Smooth muscle cell (in vitro differentiated cells): ENCODE measurements at regions not wholly inside any gene's neighbourhood (a gene's known extent, or its start where the extent isn't known, plus 50 kb on each side); places are given as distances from the start of the nearest gene placed in this dataset.

Experiments used
- DNase-seq: peaks from one replicate; lab custom pipeline; 2025; ENCODE audit not compliant: unreplicated experiment; lab: John Stamatoyannopoulos, UW
- H2AFZ ChIP-seq: fragments of 200-600 bp; sonication (generic); 2 replicates; pipeline ENCODE4 v1.6.0; 2016; ENCODE audit warnings: antibody characterized with exemption, low read depth, mild to moderate bottlenecking
- H3F3A ChIP-seq: fragments of 200-600 bp; sonication (generic); 2 replicates; pipeline ENCODE4 v1.6.0; 2017; ENCODE audit warnings: antibody characterized with exemption, low read depth
- H3K27ac ChIP-seq: fragments of 200-600 bp; sonication (generic); 2 replicates; pipeline ENCODE4 v1.5.1; 2016; ENCODE audit warnings: low read depth, mild to moderate bottlenecking
- H3K27me3 ChIP-seq: fragments of 200-600 bp; sonication (generic); 2 replicates; pipeline ENCODE4 v1.6.1; 2016; ENCODE audit warnings: low read depth, mild to moderate bottlenecking
- H3K36me3 ChIP-seq: fragments of 200-600 bp; sonication (generic); 2 replicates; pipeline ENCODE4 v1.5.1; 2016; ENCODE audit warnings: low read depth
- H3K4me1 ChIP-seq: fragments of 200-600 bp; sonication (generic); 2 replicates; pipeline ENCODE4 v1.5.1; 2016; ENCODE audit warnings: low read depth
- H3K4me2 ChIP-seq: fragments of 200-600 bp; sonication (generic); 2 replicates; pipeline ENCODE4 v1.6.0; 2016; ENCODE audit warnings: mild to moderate bottlenecking
- H3K4me3 ChIP-seq: fragments of 200-600 bp; sonication (generic); 2 replicates; pipeline ENCODE4 v1.5.1; 2016; ENCODE audit warnings: mild to moderate bottlenecking
- H3K79me2 ChIP-seq: fragments of 200-600 bp; sonication (generic); 2 replicates; pipeline ENCODE4 v1.6.0; 2016; ENCODE audit warnings: low read depth, mild to moderate bottlenecking
- H3K9ac ChIP-seq: fragments of 200-600 bp; sonication (generic); 2 replicates; pipeline ENCODE4 v1.6.0; 2016; ENCODE audit warnings: low read depth
- H3K9me3 ChIP-seq: fragments of 200-600 bp; sonication (generic); replicated peaks from 2 replicates; pipeline ENCODE4 v1.5.1; 2016; ENCODE audit warnings: low read depth
- H4K20me1 ChIP-seq: fragments of 200-600 bp; sonication (generic); 2 replicates; pipeline ENCODE4 v1.6.0; 2016; ENCODE audit warnings: low read depth
- CTCF ChIP-seq: fragments of 200-600 bp; sonication (generic); IDR thresholded peaks from 2 replicates; pipeline ENCODE4 v1.5.1; 2017; ENCODE audit warnings: borderline replicate concordance, mild to moderate bottlenecking, antibody characterized with exemption; ENCODE audit not compliant: insufficient read depth, poor library complexity, severe bottlenecking
- WGBS: methylation state at CpG from one replicate; pipeline ENCODE4 v1.1.7; 2016; ENCODE audit warnings: low lambda C conversion rate; 5-methylcytosine and 5-hydroxymethylcytosine counted together

GRCh38 chr4:124184792-124185191 is 527.7 kb downstream of the ANKRD50 start:
- no peak for DNase-seq
- Histone ChIP-seq H3F3A (no peaks in the 10 kb centered on the region), H3K4me1 (no peaks in the 10 kb centered on the region), H4K20me1 (no peaks in the 10 kb centered on the region), H2AFZ (no peak overlapping the region), H3K36me3 (no peaks in the 10 kb centered on the region), H3K4me3 (no peak overlapping the region), H3K79me2 (no peaks in the 10 kb centered on the region), H3K9ac (no peak overlapping the region), H3K4me2 (no peak overlapping the region), H3K27me3 (no peaks in the 10 kb centered on the region), H3K27ac (no peak overlapping the region), H3K9me3 (no peaks in the 10 kb centered on the region)
- WGBS = 97% methylated on average over 1 of the region's 1 CpG
- no peak for TF ChIP-seq CTCF

- no peak overlapping the region for H3K9ac ChIP-seq
- no peak for TF ChIP-seq CTCF
- WGBS = 94% methylated on average over 2 of the region's 2 CpGs
These were observed 523.9 kb downstream of the ANKRD50 start for GRCh38 chr4:124188595-124188994.

GRCh38 chr4:124189545-124189944 is 523.0 kb downstream of the ANKRD50 start:
- Histone ChIP-seq H3K27me3 (no peaks in the 10 kb centered on the region), H3K4me1 (no peaks in the 10 kb centered on the region), H3K36me3 (no peaks in the 10 kb centered on the region), H4K20me1 (no peaks in the 10 kb centered on the region), H3K27ac (no peak overlapping the region), H3K79me2 (no peaks in the 10 kb centered on the region), H3K4me3 (no peak overlapping the region), H3K4me2 (no peak overlapping the region), H3K9ac (no peak overlapping the region), H3F3A (no peaks in the 10 kb centered on the region), H3K9me3 (no peaks in the 10 kb centered on the region), H2AFZ (no peak overlapping the region)
- WGBS = 100% methylated on average over 1 of the region's 1 CpG
- TF ChIP-seq CTCF = no peak
- no peak for DNase-seq

More at GRCh38 chr4:124188595-124188994, 523.9 kb downstream of the ANKRD50 start:
- no peaks in the 10 kb centered on the region for H3K79me2 ChIP-seq
- H3K4me3 ChIP-seq = no peak overlapping the region
- no peaks in the 10 kb centered on the region for H3F3A ChIP-seq
- no peak overlapping the region for H3K27ac ChIP-seq
- H3K36me3 ChIP-seq = no peaks in the 10 kb centered on the region
- H3K4me2 ChIP-seq = no peak overlapping the region
- H3K9me3 ChIP-seq = no peaks in the 10 kb centered on the region
- no peak for DNase-seq
- no peaks in the 10 kb centered on the region for H4K20me1 ChIP-seq
- no peaks in the 10 kb centered on the region for H3K4me1 ChIP-seq
- H2AFZ ChIP-seq = no peak overlapping the region
- H3K27me3 ChIP-seq = no peaks in the 10 kb centered on the region

- Histone ChIP-seq H3K9me3 (no peaks in the 10 kb centered on the region), H3K79me2 (no peaks in the 10 kb centered on the region), H3K4me3 (no peak overlapping the region), H4K20me1 (no peaks in the 10 kb centered on the region), H3K36me3 (no peaks in the 10 kb centered on the region), H3K4me2 (no peak overlapping the region), H3K27me3 (no peaks in the 10 kb centered on the region), H3K27ac (no peak overlapping the region), H3K4me1 (no peaks in the 10 kb centered on the region), H2AFZ (no peak overlapping the region), H3K9ac (no peak overlapping the region), H3F3A (no peaks in the 10 kb centered on the region)
- TF ChIP-seq CTCF = no peak
- DNase-seq = no peak
- WGBS = 69% methylated on average over 1 of the region's 1 CpG
These were observed 521.2 kb downstream of the ANKRD50 start for GRCh38 chr4:124191329-124191728.
